ENCODE measurements at regions not wholly inside any gene's neighbourhood (a gene's known extent, or its start where the extent isn't known, plus 50 kb on each side); places are given as distances from the start of the nearest gene placed in this dataset.

DNA sequence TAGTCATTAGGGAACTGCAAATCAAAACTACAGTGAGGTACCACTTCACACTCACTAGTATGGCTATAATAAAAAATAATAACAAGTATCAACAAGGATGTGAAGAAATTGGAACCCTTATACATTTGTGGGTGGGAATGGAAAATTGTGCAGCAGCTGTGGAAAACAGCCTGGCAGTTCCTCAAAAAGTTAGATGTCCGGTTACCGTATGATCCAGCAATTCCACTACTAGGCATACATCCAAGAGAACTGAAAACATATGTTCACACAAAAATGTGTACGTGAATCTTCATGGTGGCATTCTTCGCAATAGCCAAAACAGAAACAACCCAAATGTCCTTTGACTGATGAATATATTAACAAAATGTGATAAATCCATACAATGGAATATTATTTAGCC, 187.9 kb upstream of the LYSMD4 start:
- no peak for DNase-seq
- WGBS, 4 donors: 65 to 87% (median 70%) methylated on average over 4 of the region's 4 CpGs
- TF ChIP-seq, protein P1, sequence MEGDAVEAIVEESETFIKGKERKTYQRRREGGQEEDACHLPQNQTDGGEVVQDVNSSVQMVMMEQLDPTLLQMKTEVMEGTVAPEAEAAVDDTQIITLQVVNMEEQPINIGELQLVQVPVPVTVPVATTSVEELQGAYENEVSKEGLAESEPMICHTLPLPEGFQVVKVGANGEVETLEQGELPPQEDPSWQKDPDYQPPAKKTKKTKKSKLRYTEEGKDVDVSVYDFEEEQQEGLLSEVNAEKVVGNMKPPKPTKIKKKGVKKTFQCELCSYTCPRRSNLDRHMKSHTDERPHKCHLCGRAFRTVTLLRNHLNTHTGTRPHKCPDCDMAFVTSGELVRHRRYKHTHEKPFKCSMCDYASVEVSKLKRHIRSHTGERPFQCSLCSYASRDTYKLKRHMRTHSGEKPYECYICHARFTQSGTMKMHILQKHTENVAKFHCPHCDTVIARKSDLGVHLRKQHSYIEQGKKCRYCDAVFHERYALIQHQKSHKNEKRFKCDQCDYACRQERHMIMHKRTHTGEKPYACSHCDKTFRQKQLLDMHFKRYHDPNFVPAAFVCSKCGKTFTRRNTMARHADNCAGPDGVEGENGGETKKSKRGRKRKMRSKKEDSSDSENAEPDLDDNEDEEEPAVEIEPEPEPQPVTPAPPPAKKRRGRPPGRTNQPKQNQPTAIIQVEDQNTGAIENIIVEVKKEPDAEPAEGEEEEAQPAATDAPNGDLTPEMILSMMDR (IDR thresholded peaks at IDR 0.05): no peak
- no peak for TF ChIP-seq POLR2A (IDR thresholded peaks at IDR 0.05)
- no peaks in the 10 kb centered on the region for H3K4me1 ChIP-seq (replicated peaks in 1 of 2)
- peaks cover 6% of the 10 kb centered on the region for H3K27me3 ChIP-seq
- H3K9me3 ChIP-seq (replicated peaks in 1 of 3): no peaks in the 10 kb centered on the region
- no peak overlapping the region for H3K27ac ChIP-seq
- no peak overlapping the region for H3K4me3 ChIP-seq
- no peaks in the 10 kb centered on the region for H3K36me3 ChIP-seq (replicated peaks in 1 of 2)
- intact Hi-C loops (cut with DNase I): no loop called here

DNA sequence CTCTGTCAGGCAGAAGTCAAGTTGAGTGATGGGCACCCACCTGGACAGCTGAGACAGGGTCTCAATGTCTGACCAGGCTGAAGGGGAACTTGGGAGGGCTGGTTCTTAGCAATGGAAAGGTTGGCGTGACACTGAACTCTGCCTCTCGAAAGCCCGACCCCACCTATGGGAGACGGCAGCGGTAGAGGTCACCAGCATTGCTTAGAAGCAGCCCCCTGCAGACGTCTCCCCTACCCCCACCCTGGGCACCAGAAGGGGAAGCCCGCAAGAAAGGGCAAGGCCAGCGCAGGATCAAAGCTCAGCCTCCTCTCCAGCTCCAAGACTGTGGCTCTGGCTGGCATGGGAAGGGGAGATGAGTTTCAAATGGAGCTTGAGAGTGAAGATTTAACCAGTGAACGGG, 184.8 kb upstream of the LYSMD4 start:
- no peak for DNase-seq
- H3K9me3 ChIP-seq (replicated peaks in 1 of 3): no peaks in the 10 kb centered on the region
- WGBS, 4 donors: 72 to 83% (median 80%) methylated on average over 7 to 9 of the region's 9 CpGs
- no peak overlapping the region for H3K4me3 ChIP-seq
- intact Hi-C loops (cut with DNase I): no loop called here
- no peak overlapping the region for H3K27ac ChIP-seq
- H3K4me1 ChIP-seq (replicated peaks in 1 of 2): no peaks in the 10 kb centered on the region
- no peaks in the 10 kb centered on the region for H3K36me3 ChIP-seq (replicated peaks in 1 of 2)
- peaks cover 6% of the 10 kb centered on the region for H3K27me3 ChIP-seq
- no peak for TF ChIP-seq POLR2A (IDR thresholded peaks at IDR 0.05)
- TF ChIP-seq, protein P1 (IDR thresholded peaks at IDR 0.05): no peak

DNA sequence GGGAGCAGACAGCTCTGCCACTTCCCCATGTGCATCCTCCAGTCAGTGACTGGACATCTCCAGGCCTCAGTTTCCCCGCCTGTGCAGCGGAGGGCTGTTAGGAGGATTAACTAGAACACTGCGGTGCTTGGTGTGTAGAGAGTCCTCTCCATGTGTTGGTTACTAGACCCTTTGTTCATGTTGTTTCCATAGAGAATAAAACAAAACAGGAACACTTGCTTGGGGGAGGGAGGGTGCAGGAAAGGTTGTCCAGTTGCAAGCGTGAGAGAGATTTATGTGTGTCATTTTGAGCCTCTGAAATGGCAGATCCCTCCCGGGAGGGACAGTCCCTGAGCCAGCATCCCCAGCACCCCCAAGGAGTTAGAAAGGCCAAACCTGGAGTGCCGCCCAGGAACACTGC, 184.0 kb upstream of the LYSMD4 start:
- DNase-seq: no peak
- H3K9me3 ChIP-seq (replicated peaks in 1 of 3): no peaks in the 10 kb centered on the region
- peaks cover 6% of the 10 kb centered on the region for H3K27me3 ChIP-seq
- WGBS, 4 donors: 47 to 50% (median 48%) methylated on average over 6 of the region's 6 CpGs
- intact Hi-C loops (cut with DNase I): no loop called here
- H3K27ac ChIP-seq: no peak overlapping the region
- no peaks in the 10 kb centered on the region for H3K4me1 ChIP-seq (replicated peaks in 1 of 2)
- H3K4me3 ChIP-seq: no peak overlapping the region
- TF ChIP-seq POLR2A (IDR thresholded peaks at IDR 0.05): no peak
- no peaks in the 10 kb centered on the region for H3K36me3 ChIP-seq (replicated peaks in 1 of 2)

DNA sequence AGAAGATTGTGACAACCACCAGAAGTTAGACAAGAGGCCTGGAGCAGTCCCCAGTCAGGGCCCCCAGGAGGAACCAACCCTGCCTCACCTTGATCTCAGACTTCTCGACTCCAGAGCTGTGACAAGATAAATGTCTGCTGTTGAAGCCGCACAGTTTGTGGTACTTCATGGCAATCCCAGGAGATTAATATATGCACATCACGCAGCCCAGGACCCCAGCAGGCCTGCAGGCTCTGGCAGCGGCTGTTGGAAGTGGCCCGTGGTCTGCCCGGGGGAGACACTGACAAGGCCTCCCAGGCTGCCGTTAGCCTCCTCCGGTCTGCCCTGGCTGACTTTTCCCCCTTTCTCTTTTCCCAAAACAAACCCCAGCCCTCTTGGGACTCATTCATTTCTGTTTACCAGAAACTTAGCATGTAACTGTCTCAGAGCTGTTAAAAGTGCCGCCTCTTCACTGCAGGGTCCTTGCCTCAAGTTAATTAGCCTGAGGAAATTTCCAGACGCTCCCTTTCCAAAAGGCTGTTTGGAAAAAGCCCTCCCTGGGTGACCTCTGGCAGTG, 183.5 kb upstream of the LYSMD4 start:
- TF ChIP-seq, protein P1 (IDR thresholded peaks at IDR 0.05): no peak
- TF ChIP-seq POLR2A (IDR thresholded peaks at IDR 0.05): no peak
- H3K27ac ChIP-seq: no peak overlapping the region
- H3K27me3 ChIP-seq: peaks cover 6% of the 10 kb centered on the region
- no peaks in the 10 kb centered on the region for H3K9me3 ChIP-seq (replicated peaks in 1 of 3)
- WGBS, 4 donors: 51 to 73% (median 65%) methylated on average over 10 of the region's 10 CpGs
- intact Hi-C loops (cut with DNase I): no loop called here
- H3K4me1 ChIP-seq (replicated peaks in 1 of 2): no peaks in the 10 kb centered on the region
- no peak overlapping the region for H3K4me3 ChIP-seq
- DNase-seq: no peak
- no peaks in the 10 kb centered on the region for H3K36me3 ChIP-seq (replicated peaks in 1 of 2)

DNA sequence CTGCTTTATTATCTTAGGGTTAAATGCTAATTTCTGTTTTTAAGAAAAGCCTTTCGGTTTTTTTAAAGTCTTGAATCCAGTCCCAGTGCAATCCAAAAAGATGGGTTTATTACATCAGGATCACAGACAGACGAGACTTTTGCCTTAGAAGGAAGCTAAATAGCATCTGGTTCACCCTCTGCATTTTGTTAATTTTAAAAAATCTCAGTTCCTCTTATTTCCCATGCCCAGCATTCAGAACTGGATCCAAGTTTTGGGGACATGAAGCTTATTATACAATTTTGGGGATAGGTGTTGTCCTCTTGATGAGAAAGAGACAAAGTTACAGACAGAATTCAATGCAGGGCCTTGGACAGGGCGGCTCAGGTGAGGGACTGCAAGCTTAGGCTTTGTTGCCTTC, 181.5 kb upstream of the LYSMD4 start:
- WGBS, 4 donors: 68 to 82% (median 74%) methylated on average over 3 of the region's 3 CpGs
- TF ChIP-seq, protein P1 (IDR thresholded peaks at IDR 0.05): no peak
- TF ChIP-seq POLR2A (IDR thresholded peaks at IDR 0.05): no peak
- Histone ChIP-seq H3K27ac (no peak overlapping the region), H3K4me3 (no peak overlapping the region), H3K9me3 (replicated peaks in 1 of 3) (no peaks in the 10 kb centered on the region), H3K36me3 (replicated peaks in 1 of 2) (no peaks in the 10 kb centered on the region), H3K4me1 (replicated peaks in 1 of 2) (no peaks in the 10 kb centered on the region), H3K27me3 (peaks cover 6% of the 10 kb centered on the region)
- intact Hi-C loops (cut with DNase I): no loop called here
- no peak for DNase-seq

Measured in adrenal gland (tissue), 9 donors.